Epithelial cell of esophagus (primary cell): ENCODE measurements at regions not wholly inside any gene's neighbourhood (a gene's known extent, or its start where the extent isn't known, plus 50 kb on each side); places are given as distances from the start of the nearest gene placed in this dataset.
A peak's percentile ranks its signal among the peaks of the same experiment; 100 is the strongest.

ENCODE experiments used
- DNase-seq: peaks from one replicate; pipeline ENCODE4 v3.0.0; 2010; ENCODE audit warnings: low read depth
- H3K4me3 ChIP-seq: 2 replicates; pipeline ENCODE4 v1.5.1; 2011; ENCODE audit warnings: mild to moderate bottlenecking, low read length, control low read depth
- TF ChIP-seq, protein P1 (sequence below): IDR thresholded peaks from 2 replicates; pipeline ENCODE4 v1.5.1; 2011; ENCODE audit warnings: low read depth, mild to moderate bottlenecking, low read length, control low read depth, inconsistent platforms; ENCODE audit not compliant: insufficient read depth; ENCODE audit errors: missing control alignments

DNA sequence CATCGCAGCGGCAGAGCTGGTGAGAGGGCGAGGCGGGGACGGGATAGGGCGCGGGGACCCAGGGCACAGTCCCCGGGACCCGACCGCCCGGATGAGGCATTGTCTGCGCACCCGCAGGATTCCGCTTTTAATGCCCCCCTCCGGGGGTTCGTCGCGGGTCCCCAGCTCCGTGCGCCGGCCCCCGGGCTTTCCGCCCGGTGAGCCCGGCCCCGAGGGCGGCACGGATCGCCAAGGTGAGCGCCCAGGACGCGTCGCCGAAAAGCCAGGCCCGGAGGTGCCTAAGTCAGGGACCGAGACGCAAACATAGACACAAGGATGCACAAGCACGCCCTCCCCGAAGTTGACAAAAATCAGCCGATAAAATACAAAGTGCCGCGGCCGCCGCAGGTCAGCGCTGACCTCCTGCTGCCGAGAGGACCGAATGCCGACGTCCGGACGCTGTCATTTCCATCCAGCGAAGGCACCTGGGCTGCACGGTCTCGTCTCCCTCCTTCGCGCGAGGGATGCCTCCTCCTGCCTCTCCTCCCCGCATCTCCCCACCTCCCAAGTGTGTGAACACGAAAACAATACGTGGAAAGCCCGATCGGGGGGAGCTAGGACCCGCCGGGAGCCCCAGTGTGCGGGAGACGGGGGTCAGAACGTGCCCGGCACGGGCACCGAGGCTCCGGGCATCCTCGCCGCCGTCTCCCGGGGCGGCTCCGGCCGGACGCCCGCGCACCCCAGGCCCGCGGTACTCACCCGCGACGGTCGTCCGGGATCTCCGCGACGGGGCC, 101.1 kb upstream of the SOD1 start:
- TF ChIP-seq, protein P1, sequence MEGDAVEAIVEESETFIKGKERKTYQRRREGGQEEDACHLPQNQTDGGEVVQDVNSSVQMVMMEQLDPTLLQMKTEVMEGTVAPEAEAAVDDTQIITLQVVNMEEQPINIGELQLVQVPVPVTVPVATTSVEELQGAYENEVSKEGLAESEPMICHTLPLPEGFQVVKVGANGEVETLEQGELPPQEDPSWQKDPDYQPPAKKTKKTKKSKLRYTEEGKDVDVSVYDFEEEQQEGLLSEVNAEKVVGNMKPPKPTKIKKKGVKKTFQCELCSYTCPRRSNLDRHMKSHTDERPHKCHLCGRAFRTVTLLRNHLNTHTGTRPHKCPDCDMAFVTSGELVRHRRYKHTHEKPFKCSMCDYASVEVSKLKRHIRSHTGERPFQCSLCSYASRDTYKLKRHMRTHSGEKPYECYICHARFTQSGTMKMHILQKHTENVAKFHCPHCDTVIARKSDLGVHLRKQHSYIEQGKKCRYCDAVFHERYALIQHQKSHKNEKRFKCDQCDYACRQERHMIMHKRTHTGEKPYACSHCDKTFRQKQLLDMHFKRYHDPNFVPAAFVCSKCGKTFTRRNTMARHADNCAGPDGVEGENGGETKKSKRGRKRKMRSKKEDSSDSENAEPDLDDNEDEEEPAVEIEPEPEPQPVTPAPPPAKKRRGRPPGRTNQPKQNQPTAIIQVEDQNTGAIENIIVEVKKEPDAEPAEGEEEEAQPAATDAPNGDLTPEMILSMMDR = no peak
- peak overlapping the region; percentile 63 for H3K4me3 ChIP-seq
- peak; percentile 29 for DNase-seq

DNA sequence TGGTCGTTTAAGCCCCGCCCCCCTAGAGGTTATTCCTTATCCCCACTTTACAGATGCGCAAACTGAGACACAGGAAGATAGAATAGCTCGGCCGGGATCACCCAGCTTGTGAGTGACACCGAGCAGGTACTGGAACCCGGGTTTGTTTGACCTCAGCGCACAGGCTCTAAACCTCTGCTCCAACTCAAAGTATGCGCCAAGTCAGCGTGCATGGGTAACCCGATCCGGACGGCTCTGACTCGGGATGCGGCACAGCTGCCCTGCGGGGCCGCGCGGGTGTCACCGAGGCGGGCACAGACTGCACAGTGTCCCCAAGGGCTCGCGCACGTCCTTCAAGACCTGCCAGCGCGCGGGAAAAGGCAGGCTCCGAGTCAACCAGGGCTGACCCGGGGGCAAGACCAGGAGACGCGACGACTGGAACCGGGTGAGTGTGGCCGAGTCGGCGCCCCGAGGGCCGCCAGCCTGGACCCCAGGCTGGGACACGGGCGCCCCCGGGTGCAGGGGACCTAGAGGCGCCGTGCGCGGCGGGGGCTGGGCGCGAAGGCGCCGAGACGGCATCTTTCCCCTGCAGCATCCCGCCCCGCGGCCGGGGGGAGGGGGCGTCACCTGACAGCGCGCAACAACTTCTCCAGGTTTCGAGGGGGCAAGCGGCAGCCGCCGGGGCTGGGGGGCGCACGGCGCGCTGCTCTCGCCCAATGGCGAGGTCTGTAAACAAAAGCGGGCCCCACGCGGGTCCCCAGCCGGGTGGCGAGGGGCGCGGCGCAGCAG, 101.9 kb upstream of the SOD1 start:
- peak overlapping the region; percentile 63 for H3K4me3 ChIP-seq
- TF ChIP-seq, protein P1 = no peak
- DNase-seq = no peak

DNA sequence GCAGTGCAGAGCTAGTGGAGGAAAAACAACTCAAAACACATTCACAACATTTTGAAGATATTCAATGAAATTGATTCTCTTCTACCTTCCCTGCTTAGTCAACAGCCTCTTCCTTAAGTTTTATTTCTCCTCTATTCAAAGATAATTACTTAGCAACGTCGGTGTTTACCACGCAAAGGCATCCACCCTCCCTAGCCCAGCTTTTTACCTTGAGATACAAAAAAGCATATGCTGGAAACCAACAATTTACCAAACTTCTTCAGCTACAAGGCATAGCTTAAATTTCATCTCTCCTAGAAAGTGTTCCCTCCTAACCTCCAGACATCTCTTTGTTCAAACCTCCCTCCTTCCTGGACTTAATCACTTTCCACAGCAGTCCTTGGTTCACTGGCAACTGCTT, 102.8 kb upstream of the SOD1 start:
- DNase-seq = no peak
- H3K4me3 ChIP-seq = no peak overlapping the region
- TF ChIP-seq, protein P1 = no peak

DNA sequence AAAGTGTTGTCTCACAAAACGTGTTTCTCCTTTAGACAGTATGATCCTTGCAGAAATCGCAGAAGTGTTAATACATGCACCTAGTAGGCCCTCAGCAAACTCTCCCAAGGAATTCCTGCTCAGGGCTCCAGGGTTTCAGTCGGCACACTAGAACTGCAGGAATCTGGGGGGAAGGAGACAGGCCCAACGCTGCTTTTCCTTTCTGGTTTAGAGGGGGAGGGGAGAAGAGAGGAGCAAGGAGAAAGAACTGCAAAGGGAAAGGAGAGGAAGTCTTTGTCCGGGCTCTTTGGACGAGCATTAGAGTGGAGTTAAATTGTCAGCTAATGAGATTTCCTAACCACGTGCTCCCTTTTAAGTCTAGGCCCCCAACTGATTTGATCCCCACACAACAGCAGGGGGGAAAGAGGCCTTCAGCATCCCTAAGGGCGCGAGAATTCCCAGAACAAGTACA, 103.7 kb upstream of the SOD1 start:
- TF ChIP-seq, protein P1 = no peak
- no peak for DNase-seq
- no peak overlapping the region for H3K4me3 ChIP-seq

DNA sequence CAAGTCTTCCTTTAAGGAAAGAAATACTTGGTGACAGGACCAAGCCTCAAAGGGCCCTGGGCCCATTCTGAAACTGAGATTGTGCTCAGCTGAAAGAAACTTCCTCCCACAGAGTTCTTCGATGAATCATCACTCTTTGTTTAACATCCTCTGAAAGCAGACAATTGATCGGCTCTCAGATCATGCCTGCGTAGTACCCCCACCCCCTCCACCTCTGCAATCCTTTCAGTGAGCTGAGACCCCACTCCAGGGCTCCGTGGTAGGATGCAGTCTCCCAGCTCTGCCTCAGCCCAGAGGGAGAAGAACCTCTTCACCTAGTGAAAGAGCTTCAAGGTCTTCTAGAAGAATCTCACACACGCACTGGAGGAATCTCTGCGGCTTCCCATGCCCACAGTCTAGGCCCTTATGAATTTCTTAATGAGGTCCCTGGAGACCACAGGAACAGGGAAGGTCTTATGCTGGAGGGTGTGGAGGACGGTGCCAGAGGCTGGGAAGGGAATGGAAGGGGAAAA, 104.9 kb upstream of the SOD1 start:
- no peak overlapping the region for H3K4me3 ChIP-seq
- TF ChIP-seq, protein P1 = no peak
- DNase-seq = peak; percentile 55

GRCh38 chr21:31553926-31554325, 105.6 kb upstream of the SOD1 start:
- TF ChIP-seq, protein P1 = no peak
- no peak overlapping the region for H3K4me3 ChIP-seq
- no peak for DNase-seq
